Epidermal melanocyte (primary cell): ENCODE measurements at regions not wholly inside any gene's neighbourhood (a gene's known extent, or its start where the extent isn't known, plus 50 kb on each side); places are given as distances from the start of the nearest gene placed in this dataset.
"Not testable (repeated sequence)": the region's sequence is repeated elsewhere in the genome, so short reads cannot be mapped to it uniquely, and the experiment has no call there.

Source experiments
- DNase-seq: peaks from one replicate; pipeline ENCODE4 v3.0.0; 2011; ENCODE audit warnings: low spot score; ENCODE audit not compliant: insufficient read length

DNA sequence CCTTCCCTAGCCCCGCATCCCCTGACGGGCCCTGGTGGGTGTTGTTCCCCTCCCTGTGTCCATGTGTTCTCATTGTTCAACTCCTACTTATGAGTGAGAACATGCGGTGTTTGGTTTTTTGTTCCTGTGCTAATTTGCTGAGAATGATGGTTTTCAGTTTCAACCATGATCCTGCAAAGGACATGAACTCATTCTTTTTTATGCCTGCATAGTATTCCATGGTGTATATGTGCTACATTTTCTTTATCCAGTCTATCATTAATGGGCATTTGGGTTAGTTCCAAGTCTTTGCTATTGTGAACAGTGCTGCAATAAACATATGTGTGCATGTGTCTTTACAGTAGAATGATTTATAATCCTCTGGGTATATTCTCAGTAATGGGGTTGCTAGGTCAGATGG is 65.7 kb upstream of the DCD start:
- not testable (repeated sequence) for DNase-seq

DNA sequence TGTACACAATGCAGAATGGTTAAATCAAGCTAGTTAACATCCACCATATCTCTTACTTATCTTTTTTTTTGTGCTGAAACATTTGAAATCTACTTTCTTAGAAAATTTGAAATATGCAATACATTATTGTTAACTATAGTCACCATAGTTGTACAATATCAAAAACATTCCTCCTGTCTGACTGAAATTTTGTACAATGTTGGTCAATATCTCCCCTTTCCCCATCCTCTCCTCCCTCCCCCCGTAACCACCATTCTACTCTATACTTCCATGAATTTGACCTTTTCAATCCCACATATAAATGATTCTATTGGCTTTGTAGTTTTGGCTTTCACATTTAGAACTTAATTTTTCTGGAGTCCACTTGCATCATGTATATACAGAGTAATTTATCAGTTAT is 63.5 kb upstream of the DCD start:
- no peak for DNase-seq

DNA sequence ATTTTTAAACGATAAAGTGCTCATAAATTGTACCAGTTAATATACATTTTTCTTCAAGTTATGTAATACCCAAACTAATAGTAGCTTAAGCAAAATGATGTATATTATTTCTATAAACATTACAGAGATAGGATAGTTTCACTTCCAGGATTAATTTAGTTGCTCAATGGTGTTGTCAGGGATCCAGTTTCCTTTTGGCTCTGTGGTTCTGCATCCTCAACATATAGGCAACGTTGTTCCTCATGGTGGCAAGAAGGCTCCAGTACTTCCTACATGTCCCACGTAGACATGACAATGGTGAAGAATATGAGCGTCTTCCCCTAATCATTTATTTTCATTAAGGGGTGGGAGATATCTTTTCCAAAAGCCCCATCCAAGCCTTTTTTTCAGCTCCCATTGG is 60.7 kb upstream of the DCD start:
- DNase-seq: no peak

DNA sequence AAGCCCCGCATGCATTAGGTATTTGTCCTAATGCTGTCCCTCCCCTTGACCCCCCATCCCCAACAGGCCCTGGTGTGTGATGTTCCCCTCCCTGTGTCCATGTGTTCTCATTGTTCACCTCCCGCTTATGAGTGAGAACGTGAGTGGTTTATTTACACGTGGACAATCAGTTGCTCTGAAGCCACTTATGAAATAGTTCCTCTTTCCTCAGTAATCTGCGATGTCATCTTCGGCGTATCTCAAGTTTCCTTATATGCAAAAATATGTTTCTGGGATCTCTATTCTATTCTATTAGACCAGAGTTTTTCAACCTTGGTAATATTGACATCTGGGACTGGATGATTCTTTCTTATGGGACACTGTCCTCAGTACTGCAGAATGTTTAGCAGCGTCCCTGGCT is 56.0 kb upstream of the DCD start:
- DNase-seq: no peak

DNA sequence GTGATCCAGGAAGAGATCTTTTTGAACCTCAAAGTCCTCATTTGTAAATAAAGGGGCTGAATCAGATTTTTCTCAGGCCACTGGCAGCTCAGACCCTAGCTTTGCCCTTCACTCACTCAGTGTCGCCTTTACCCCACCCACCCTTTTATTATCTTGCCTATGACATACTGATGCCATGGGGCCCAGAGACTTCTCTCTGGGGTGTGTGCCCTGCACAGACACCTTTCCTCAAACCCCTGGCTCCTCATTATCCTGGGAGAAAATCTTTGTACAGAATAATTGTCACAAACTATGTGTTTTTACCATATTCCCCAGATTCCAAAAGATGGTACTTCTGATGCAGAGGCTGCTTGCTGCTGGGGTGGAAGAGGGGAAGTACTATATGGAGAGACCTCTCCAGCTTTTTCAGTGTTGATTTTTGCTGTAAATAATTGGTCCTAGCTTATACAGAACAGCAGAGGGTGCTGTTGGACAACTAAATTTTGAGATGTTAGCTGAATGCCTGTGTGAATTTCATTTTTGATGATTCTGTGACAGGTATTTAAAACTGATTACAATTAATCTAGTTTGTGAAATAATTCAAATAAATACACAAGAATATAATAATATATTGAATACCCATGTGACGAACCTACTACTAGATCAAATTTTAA is 53.9 kb upstream of the DCD start:
- no peak for DNase-seq

DNA sequence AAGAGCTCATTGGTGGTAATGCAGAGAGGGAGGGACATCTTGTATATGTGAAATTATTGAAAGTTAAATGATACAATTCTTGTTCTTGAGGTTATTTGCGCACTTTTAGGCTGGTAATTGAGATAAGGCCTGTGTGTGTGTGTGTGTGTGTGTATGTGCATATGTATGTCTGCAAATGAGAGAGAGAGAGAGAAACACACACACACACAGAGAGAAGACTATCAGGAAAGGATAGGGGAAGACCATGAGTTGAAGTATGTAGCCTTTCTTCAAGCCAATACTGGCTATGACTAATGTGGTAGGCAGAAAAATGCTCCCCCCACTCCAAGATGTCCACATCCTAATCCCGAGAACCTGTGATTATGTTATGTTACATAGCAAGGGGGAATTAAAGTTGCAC is 52.7 kb upstream of the DCD start:
- DNase-seq: no peak

DNA sequence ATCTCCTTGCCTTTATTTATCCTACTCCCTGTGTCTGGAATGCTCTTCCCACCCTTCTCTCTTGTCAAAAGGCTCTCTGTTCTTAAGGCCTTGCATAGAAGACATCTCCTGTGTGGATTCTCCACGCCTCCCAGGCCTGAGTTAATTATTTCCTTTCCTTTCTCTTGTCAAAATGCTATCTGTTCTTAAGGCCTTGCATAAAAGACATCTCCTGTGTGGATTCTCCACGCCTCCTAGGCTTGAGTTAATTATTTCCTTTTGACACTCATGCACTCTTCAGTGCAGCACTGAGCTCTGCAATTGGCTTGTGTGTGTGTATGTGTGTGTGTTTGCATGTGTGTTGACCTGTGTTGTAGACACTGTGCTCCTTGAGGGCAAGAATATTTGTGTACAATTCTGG is 52.1 kb upstream of the DCD start:
- no peak for DNase-seq
